NB4 (cell line): ENCODE measurements at regions not wholly inside any gene's neighbourhood (a gene's known extent, or its start where the extent isn't known, plus 50 kb on each side); places are given as distances from the start of the nearest gene placed in this dataset.

Experiments
- DNase-seq: peaks from one replicate; pipeline ENCODE4 v3.0.0; 2010; ENCODE audit warnings: low read depth
- H3K4me3 ChIP-seq: one replicate; pipeline ENCODE4 v1.5.1; 2011; ENCODE audit warnings: mild to moderate bottlenecking, low read depth, low read length, moderate library complexity
- MYC ChIP-seq: IDR thresholded peaks from 2 replicates; pipeline ENCODE4 v1.6.1; 2011; ENCODE audit warnings: low read depth, low read length
- POLR2A ChIP-seq: IDR thresholded peaks from 2 replicates; pipeline ENCODE4 v1.6.1; 2011; ENCODE audit warnings: mild to moderate bottlenecking; ENCODE audit not compliant: insufficient read length; ENCODE audit errors: extremely low read depth
- TF ChIP-seq, protein P1 (sequence below): IDR thresholded peaks from one replicate; pipeline ENCODE4 v1.5.1; 2012; ENCODE audit warnings: low read depth, low read length
- TF ChIP-seq, protein P2 (sequence below): IDR thresholded peaks from 2 replicates; pipeline ENCODE4 v1.6.1; 2011; ENCODE audit warnings: low read depth, low read length

DNA sequence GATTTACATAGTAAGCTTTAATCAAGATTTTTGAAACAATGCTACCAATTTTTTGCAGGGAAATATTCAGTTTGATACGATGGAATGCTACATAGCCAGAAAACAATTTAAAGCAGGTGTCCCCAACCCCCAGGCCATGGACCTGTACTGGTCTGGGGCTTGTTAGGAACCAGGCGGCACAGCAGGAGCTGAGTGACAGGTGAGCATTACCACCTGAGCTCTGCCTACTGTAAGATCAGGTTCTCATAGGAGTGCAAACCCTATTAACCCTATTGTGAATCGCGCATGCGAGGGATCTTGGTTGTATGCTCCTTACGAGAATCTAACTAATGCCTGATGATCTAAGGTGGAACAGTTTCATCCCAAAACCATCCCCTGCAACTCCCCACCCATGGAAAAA is 322.6 kb upstream of the NECTIN3 start:
- DNase-seq, result no peak
- no peak overlapping the region for H3K4me3 ChIP-seq
- TF ChIP-seq, protein P1, sequence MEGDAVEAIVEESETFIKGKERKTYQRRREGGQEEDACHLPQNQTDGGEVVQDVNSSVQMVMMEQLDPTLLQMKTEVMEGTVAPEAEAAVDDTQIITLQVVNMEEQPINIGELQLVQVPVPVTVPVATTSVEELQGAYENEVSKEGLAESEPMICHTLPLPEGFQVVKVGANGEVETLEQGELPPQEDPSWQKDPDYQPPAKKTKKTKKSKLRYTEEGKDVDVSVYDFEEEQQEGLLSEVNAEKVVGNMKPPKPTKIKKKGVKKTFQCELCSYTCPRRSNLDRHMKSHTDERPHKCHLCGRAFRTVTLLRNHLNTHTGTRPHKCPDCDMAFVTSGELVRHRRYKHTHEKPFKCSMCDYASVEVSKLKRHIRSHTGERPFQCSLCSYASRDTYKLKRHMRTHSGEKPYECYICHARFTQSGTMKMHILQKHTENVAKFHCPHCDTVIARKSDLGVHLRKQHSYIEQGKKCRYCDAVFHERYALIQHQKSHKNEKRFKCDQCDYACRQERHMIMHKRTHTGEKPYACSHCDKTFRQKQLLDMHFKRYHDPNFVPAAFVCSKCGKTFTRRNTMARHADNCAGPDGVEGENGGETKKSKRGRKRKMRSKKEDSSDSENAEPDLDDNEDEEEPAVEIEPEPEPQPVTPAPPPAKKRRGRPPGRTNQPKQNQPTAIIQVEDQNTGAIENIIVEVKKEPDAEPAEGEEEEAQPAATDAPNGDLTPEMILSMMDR, result no peak
- TF ChIP-seq, protein P2, sequence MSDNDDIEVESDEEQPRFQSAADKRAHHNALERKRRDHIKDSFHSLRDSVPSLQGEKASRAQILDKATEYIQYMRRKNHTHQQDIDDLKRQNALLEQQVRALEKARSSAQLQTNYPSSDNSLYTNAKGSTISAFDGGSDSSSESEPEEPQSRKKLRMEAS, result no peak
- no peak for TF ChIP-seq POLR2A
- no peak for TF ChIP-seq MYC

DNA sequence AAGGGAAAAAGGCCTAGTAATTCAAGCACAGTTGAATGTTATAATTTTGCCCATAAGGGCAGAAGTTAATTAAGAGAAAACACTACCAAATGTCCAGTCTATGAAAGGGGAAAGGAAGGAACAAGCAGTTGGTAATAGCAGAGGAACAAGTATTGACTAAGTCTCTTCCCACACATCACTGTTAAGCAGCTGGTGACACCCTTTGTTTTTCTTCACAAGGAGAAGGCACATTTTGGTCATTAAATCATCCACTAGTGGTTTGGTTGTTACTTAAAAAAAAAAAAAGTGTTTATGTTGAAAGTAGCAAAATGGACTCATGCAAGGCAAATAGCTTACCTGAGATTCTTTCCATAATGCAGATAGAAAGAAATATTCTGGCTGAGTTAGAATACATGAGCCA is 321.4 kb upstream of the NECTIN3 start:
- TF ChIP-seq, protein P1, result no peak
- TF ChIP-seq MYC (no peak), POLR2A (no peak)
- TF ChIP-seq, protein P2, result no peak
- H3K4me3 ChIP-seq, result no peak overlapping the region
- no peak for DNase-seq

DNA sequence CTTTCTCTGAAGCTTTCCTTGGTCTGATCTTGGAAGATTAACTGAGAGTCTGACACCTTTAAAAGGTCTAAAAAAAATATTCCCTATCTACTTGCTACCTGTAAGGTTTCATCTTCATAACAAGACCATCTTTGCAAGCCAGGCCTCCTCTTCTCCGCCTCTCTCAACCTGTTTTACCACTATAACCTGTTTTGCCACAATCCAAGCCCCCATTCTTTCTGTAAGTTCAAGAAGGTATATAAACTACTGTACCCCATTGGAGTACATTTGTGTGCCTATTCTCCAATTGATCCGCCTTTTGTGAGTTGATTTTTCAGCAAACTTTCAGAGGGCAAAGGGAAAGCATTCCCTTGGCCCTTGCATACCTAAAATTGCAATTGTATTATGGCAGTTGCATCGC is 319.3 kb upstream of the NECTIN3 start:
- no peak overlapping the region for H3K4me3 ChIP-seq
- TF ChIP-seq POLR2A, result no peak
- TF ChIP-seq, protein P2, result no peak
- TF ChIP-seq, protein P1, result no peak
- no peak for TF ChIP-seq MYC
- no peak for DNase-seq

DNA sequence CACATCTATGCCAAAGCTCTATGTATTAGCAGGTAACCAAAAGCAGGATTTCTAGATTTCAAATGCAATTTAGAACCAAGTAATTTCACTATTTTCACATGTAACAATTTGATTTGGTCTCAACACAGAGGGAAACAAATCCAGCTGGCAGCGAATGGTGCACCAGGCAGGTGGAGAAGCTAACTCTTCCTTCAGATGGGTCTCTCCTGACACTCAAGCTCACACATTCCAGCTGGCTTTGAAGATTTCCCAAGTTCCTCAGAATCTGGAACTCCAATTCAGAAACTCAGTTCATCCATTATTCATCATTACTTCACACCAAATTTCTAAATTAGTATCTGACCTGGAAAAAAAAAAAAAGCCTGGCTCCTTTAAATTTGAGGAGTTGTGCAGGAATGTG is 318.1 kb upstream of the NECTIN3 start:
- no peak for DNase-seq
- TF ChIP-seq, protein P2, result no peak
- TF ChIP-seq POLR2A (no peak), MYC (no peak)
- TF ChIP-seq, protein P1, result no peak
- H3K4me3 ChIP-seq, result no peak overlapping the region

DNA sequence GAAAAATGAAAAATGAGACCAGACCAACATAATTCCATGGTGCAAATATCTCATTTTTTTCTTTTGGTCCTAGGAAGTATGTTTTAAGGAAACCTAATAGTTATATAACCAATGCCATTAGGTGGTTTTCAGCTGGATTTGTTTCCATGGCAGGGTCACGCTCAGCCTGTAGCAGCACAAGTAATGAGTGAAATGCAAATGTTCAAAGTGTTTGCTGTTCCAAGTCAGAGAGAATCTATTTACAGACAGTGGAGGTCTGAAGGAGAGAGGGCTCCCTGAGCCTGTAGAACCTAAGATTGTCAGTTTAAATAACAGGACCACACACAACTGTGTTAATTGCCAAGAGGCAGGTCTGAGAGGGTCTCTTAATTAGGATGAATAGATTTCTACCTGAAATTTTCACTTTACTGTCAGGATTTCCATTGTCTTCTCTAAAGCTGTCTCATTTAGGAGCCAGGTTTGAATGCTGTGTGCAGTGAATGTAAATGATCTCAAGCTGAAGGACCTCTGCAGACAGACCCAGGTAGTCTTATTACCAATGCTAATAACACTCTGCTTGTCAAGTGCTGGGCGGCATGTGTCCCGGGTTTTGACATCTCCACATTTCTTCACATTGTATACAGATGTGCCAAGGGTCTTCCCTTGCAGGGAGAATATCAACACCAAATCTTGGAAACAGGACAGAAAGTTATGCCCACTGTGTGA is 317.3 kb upstream of the NECTIN3 start:
- TF ChIP-seq MYC (no peak), POLR2A (no peak)
- TF ChIP-seq, protein P2, result no peak
- TF ChIP-seq, protein P1, result no peak
- H3K4me3 ChIP-seq, result no peak overlapping the region
- DNase-seq, result no peak
